ENCODE measurements at regions not wholly inside any gene's neighbourhood (a gene's known extent, or its start where the extent isn't known, plus 50 kb on each side); places are given as distances from the start of the nearest gene placed in this dataset.

GRCh38 chr10:113447278-113447677 is 105.6 kb upstream of the HABP2 start:
- DNase-seq = no peak

DNA sequence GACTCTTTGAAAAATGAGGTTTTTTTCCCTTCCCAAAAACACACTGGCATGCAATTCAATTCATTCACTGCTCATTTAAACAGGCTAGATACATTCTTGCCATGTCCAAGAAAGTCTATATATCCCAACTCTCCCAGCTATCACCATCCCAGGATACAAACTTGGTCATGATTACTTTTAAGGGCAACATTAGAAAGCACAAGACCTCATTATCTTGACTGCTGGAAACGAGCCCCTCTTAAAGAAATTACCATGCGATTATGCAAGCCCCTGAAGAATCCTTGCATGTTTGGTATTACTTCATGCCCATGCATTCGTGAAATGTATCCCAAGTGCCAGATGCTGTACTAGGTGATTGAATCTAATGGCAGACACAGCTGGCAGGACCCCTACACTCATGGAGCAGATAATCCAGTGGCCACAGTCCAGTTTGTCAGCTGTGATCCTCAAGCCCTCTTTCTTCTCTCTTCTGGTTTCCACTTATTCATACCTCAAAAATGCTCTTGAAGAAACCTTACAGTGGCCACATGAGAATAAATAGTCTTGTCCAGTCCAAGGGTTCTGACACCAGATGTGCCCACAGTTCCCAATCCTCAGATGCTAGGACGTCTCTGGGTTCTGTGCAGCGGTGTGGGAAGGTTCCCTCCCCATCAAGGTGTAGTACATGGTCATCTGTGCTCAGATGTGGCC is 103.7 kb upstream of the HABP2 start:
- no peak for DNase-seq

DNA sequence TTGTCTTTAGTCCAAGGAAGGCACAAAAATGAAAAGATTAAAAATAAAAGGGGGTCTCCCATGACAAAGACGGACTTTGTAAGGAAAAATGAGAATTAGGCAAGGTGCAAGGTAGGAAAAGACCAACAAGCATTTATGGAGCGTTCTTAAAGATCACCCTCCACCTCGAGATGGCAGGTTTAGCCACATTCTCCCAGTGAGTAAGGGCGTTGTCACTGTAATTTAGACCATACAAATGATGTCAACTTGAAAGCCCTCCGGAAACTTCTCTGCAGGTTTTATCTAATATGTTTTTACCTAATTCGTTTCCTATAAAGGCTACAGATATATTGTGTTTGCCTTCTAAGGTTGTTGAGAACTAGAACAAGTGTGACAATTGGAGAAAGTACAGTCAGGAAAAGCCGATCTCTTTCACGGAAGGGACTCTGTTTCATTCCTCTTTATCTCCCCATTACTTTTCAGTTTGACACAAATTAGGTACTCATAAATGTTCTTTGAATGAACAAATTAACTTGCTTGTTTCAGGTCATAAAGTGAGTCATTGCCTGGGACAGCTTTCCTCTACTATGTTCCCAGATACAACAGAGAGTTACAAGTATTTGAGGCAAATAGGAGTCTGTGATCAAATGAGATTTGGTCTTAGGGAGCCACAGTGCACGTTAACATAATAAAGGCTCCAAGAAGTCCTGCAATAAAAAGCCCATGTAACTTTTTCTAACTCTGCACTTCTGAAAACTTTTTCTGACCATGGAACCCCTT is 102.6 kb upstream of the HABP2 start:
- DNase-seq = no peak

- DNase-seq = no peak
Observed at GRCh38 chr10:113450906-113451305, 101.9 kb upstream of the HABP2 start.

DNA sequence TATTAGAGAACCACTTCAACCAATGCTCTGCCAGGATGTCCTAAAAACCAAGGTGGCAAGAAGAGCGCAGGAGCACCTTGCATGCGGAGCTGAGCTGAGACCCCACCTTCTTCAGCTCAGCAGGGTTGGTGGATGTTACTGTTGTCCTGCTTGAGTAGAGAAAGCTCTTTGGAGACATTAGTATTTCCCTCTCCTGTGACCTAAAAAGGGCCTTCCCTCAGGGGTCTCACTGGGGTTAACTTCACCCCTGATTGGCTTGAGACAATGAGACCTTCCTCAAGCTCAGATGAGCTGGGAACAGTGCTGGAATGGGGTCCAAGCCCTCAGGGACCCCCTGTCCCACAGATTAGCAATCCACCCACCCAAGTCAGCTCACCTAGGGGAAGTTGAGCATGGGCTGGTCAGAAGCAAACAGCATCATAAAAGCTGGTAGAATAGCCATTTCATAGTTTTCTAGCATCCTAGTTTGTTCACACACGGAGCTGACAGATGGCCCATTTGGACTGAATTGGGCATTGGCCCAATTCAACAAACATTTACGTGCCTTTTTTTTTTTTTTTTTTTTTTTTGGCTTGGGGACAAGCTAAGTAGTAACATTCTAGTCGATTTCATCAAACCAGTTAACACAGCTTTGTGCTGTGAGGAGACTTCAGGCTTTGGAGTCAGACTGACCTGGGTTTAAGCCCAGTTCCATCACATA is 100.6 kb upstream of the HABP2 start:
- no peak for DNase-seq

DNA sequence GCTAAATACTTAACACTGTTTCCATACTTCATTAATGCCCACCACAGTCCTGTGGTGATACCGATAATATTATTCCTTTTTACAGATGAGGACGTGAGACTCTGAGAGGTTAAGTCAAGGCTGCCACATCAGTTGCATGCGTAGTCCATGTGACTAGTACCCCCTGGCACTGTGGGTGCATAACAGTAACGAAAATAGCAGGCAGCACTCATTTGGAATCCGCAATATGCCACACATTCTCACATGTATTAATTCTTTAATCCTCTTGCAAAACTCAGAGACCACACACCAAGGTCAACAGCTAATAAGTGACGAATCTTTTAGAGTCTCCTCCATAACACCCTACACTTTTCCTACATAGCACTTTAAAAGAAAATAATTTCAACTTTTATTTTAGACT is 99.5 kb upstream of the HABP2 start:
- no peak for DNase-seq

GRCh38 chr10:113454341-113455061 is 98.4 kb upstream of the HABP2 start:
- DNase-seq = peak; percentile 49

DNA sequence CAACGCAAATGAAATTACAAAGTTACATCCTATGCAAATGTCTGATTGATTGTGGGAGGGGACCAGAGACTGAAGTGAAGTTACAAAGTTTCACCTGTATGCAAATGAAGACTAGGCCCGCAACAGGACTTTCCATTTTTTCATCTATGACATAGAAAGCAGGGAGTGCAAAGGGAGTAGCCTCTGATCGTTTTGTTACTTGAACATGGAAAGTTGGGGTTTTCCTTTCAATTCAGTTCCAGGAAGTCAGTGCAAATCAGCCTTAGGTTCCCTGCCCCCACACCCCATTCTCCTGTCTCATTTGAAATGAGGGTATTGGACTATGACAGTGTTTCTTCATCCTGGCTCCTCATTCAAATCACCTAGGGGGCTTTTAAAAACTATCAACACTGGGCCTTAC is 96.9 kb upstream of the HABP2 start:
- DNase-seq = no peak

- no peak for DNase-seq
Observed at GRCh38 chr10:113456741-113457140, 96.1 kb upstream of the HABP2 start.

DNA sequence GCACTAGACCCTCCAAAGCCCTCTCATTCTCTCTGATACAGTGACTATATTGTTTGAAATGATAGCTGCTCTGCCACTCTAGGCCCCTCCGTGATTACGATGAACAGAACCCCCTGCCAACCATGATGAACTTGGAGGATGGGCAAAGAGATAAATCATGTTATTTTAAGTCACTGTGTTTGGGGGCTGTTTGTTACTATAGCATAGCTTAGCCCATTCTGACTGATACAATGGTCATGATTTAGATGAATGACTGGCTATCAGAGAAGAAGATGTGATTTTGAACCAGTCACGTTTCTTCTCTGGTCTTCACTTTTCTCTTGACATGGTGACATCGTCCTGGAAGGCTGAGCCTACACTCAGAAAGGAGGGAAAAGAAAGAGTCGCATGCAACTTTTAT is 95.4 kb upstream of the HABP2 start:
- DNase-seq = no peak

DNA sequence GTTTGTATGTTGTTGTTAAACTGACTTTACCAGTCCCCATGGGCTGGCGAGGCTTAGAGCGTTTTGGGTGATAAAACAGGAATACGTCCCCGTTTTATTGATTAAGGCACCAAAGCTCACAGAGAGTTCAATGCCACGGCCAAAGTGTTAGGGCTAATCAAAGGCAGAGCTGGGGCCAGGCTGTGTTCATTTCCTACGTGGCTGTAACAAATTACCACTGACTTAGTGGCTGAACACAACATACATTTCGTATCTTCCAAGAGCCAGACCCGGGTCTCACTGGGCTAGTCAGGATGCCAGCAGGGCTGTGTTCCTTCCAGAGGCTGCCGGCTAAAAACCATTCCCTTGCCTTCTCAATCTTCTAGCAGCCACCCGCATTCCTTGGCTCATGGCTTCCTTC is 94.4 kb upstream of the HABP2 start:
- no peak for DNase-seq

DNA sequence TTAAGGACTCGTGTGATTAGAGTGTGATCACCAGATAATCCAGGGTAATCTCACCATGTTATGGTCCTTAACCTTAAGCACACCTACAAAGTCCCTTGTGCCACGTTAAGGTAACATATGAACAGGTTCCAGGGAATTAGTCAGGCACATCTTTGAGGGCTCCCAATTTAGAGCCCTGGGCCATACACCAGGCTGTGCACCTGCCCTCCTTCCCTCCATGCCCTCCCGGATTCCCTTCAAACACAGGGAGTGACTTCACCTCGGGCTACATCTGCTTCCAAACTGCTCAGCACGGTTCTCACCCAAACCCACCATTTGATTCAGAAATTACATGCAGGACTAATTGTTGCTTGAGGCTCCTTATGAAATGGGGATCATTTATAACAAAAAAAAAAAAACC is 93.9 kb upstream of the HABP2 start:
- no peak for DNase-seq

DNA sequence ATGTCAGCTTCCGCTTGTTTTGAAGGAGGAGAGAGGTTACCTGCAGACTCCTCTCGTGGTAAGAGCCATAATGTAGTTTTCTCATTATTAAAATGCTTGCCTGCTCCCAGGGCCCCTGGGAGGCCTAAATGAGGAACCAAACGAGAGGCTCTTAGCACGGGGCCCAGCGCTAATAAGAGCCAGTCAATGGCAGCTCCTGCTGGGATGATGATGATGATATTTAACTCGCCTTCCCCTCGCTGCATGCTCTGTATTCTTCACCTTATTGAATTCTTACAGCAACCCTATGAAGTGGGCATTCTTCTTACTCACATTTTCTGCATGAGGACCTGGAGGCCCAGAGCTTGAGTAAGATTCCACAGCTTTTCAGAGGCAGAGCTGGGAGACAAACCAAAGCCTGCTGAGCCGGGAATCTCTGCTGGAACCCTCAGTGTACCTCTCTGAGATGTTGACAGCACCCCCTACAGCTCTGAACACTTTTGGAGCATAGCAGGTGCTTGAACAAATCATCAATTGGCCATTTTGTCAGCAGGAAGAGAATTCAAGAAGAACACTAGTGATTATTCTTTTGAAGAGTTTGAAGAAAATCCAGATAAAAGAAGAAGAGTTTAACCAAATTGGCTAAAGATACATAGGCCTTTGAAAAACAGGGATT is 93.1 kb upstream of the HABP2 start:
- DNase-seq = no peak

DNA sequence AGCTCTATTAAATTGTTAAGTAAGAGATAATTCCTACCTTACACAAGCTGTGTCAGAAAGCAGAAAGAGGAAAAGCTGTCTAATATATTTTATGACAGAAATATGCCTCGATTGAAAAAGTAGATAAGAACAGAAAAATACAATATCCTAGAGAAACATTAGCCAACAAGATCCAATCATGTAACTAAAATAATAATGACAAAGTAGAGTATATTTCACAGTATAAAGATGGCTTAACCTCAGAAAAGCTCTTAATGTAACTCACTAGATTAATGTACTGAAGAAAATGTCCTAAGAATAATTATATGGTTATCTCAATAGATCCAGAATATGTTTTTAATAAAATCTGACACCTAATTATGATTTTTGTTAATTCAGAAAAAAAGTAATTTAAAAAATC is 89.8 kb upstream of the HABP2 start:
- no peak for DNase-seq

GRCh38 chr10:113463777-113464176 is 89.1 kb upstream of the HABP2 start:
- no peak for DNase-seq

- DNase-seq = no peak
Observed at GRCh38 chr10:113469796-113470195, 83.1 kb upstream of the HABP2 start.

- DNase-seq = no peak
Observed at GRCh38 chr10:113470372-113471240, 82.2 kb upstream of the HABP2 start.

- DNase-seq = no peak
Observed at GRCh38 chr10:113471241-113471996, 81.4 kb upstream of the HABP2 start.

DNA sequence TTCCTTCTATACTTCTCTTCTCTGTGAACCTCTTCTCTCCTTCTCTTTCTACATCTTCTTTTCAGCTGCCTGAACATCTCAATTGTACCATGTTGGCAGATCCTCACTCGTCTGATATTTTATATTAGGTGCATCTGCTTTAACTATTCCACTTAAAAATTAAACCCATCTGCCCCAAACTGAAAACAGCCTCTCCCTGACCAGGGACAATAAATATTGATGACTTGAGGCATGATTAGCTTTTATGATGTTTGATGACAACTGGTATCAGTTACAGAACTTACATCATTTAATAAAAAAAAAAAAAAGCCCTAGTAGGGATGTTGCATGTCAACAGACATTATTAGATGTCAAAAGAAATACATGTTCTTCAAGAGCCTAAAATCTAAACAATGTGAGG is 79.8 kb upstream of the HABP2 start:
- DNase-seq = no peak

DNA sequence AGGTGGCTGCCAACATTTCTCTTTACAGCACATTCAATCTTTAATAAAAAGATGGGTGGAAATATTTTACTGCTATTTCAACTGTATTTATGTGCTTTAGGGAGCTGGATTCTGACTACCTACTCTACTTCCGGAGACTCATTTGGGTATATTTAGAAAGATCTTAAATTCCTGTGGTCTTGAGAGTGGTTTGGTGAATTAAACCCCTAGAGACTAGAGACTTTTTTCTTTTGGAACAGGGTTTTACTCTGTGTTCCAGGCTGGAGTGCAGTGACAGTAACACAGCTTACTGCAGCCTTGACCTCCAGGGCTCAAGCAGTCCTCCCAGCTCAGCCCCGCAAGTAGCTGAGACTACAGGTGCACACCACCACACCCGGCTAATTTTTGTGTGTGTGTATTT is 79.0 kb upstream of the HABP2 start:
- no peak for DNase-seq

GRCh38 chr10:113474752-113475151 is 78.1 kb upstream of the HABP2 start:
- DNase-seq = no peak
